ENCODE measurements at regions not wholly inside any gene's neighbourhood (a gene's known extent, or its start where the extent isn't known, plus 50 kb on each side); places are given as distances from the start of the nearest gene placed in this dataset.

GRCh38 chr15:47502041-47502440 is 215.3 kb upstream of the SEMA6D start:
- H3K36me3 Mint-ChIP-seq (ENCODE audit: insufficient read depth) = no peaks in the 10 kb centered on the region
- H3K27ac Mint-ChIP-seq = no peak overlapping the region
- no peak for DNase-seq (ENCODE audit: low spot score, unreplicated experiment)
- TF ChIP-seq CTCF (IDR thresholded peaks at IDR 0.05; ENCODE audit: unreplicated experiment) = no peak
- H3K9me3 Mint-ChIP-seq (ENCODE audit: low read depth) = no peaks in the 10 kb centered on the region
- H3K4me1 Mint-ChIP-seq (ENCODE audit: low read depth) = no peaks in the 10 kb centered on the region
- no peak overlapping the region for H3K4me3 Mint-ChIP-seq (ENCODE audit: low read depth)
- H3K27me3 Mint-ChIP-seq = no peaks in the 10 kb centered on the region

- Mint-ChIP-seq H3K27me3 (no peaks in the 10 kb centered on the region), H3K36me3 (ENCODE audit: insufficient read depth) (no peaks in the 10 kb centered on the region), H3K4me3 (ENCODE audit: low read depth) (no peak overlapping the region), H3K4me1 (ENCODE audit: low read depth) (no peaks in the 10 kb centered on the region), H3K9me3 (ENCODE audit: low read depth) (no peaks in the 10 kb centered on the region), H3K27ac (no peak overlapping the region)
- TF ChIP-seq CTCF (IDR thresholded peaks at IDR 0.05; ENCODE audit: unreplicated experiment) = no peak
- DNase-seq (ENCODE audit: low spot score, unreplicated experiment) = no peak
Measured at GRCh38 chr15:47503876-47504275, 213.4 kb upstream of the SEMA6D start.

- Mint-ChIP-seq H3K36me3 (ENCODE audit: insufficient read depth) (no peaks in the 10 kb centered on the region), H3K4me1 (ENCODE audit: low read depth) (no peaks in the 10 kb centered on the region), H3K9me3 (ENCODE audit: low read depth) (no peaks in the 10 kb centered on the region), H3K4me3 (ENCODE audit: low read depth) (no peak overlapping the region), H3K27ac (no peak overlapping the region), H3K27me3 (no peaks in the 10 kb centered on the region)
- no peak for TF ChIP-seq CTCF (IDR thresholded peaks at IDR 0.05; ENCODE audit: unreplicated experiment)
- DNase-seq (ENCODE audit: low spot score, unreplicated experiment) = no peak
Measured at GRCh38 chr15:47504624-47505256, 212.6 kb upstream of the SEMA6D start.

- Mint-ChIP-seq H3K4me1 (ENCODE audit: low read depth) (no peaks in the 10 kb centered on the region), H3K27ac (no peak overlapping the region), H3K9me3 (ENCODE audit: low read depth) (peaks cover 3% of the 10 kb centered on the region), H3K27me3 (no peaks in the 10 kb centered on the region), H3K36me3 (ENCODE audit: insufficient read depth) (no peaks in the 10 kb centered on the region), H3K4me3 (ENCODE audit: low read depth) (no peak overlapping the region)
- DNase-seq (ENCODE audit: low spot score, unreplicated experiment) = no peak
- no peak for TF ChIP-seq CTCF (IDR thresholded peaks at IDR 0.05; ENCODE audit: unreplicated experiment)
Measured at GRCh38 chr15:47505712-47506328, 211.5 kb upstream of the SEMA6D start.

- H3K4me3 Mint-ChIP-seq (ENCODE audit: low read depth) = no peak overlapping the region
- H3K4me1 Mint-ChIP-seq (ENCODE audit: low read depth) = no peaks in the 10 kb centered on the region
- no peak overlapping the region for H3K27ac Mint-ChIP-seq
- TF ChIP-seq CTCF (IDR thresholded peaks at IDR 0.05; ENCODE audit: unreplicated experiment) = no peak
- H3K9me3 Mint-ChIP-seq (ENCODE audit: low read depth) = peaks cover 3% of the 10 kb centered on the region
- DNase-seq (ENCODE audit: low spot score, unreplicated experiment) = no peak
- H3K27me3 Mint-ChIP-seq = no peaks in the 10 kb centered on the region
- H3K36me3 Mint-ChIP-seq (ENCODE audit: insufficient read depth) = no peaks in the 10 kb centered on the region
Measured at GRCh38 chr15:47506329-47507100, 210.8 kb upstream of the SEMA6D start.

Measured in progenitor cell of endocrine pancreas (in vitro differentiated cells).